WTC11 (cell line): ENCODE measurements at regions not wholly inside any gene's neighbourhood (a gene's known extent, or its start where the extent isn't known, plus 50 kb on each side); places are given as distances from the start of the nearest gene placed in this dataset.

Experiments
- ATAC-seq: fragments of 200-7000 bp; cut with Tn5 transposase; 2 replicates; pipeline ENCODE4 v1.10.0; 2021; ENCODE audit warnings: mild to moderate bottlenecking, moderate library complexity
- CTCF ChIA-PET: fragments of 300-600 bp; sonication (Branson Sonifier 250); formaldehyde crosslinking; loops from one replicate; lab custom pipeline; 2021; ENCODE audit warnings: antibody characterized with exemption; lab: Charles Lee
- POLR2A ChIA-PET: fragments of 350-600 bp; sonication (Branson Sonifier 250); formaldehyde crosslinking; loops from one replicate; lab custom pipeline; 2021; ENCODE audit warnings: antibody characterized with exemption; lab: Charles Lee
- DNase-seq: peaks from one replicate; pipeline ENCODE4 v3.0.0; 2021; ENCODE audit warnings: low spot score
- H3K27ac Mint-ChIP-seq: 2 replicates; pipeline ENCODE4 v1.8.0; 2021; ENCODE audit warnings: mixed read lengths
- H3K27me3 Mint-ChIP-seq: 2 replicates; pipeline ENCODE4 v1.8.0; 2021; ENCODE audit warnings: low read depth, mild to moderate bottlenecking, moderate library complexity, mixed read lengths
- H3K36me3 Mint-ChIP-seq: 2 replicates; pipeline ENCODE4 v1.8.0; 2021; ENCODE audit warnings: mixed read lengths
- H3K4me1 Mint-ChIP-seq: 2 replicates; pipeline ENCODE4 v1.8.0; 2022; ENCODE audit warnings: mixed read lengths
- H3K4me3 Mint-ChIP-seq: 2 replicates; pipeline ENCODE4 v1.8.0; 2021; ENCODE audit warnings: mild to moderate bottlenecking, moderate library complexity, mixed read lengths
- H3K9me3 Mint-ChIP-seq: 2 replicates; pipeline ENCODE4 v1.8.0; 2021; ENCODE audit warnings: mixed read lengths
- ATF1 ChIP-seq: sonication (generic); formaldehyde crosslinking; IDR thresholded peaks from 2 replicates; pipeline ENCODE4 v1.8.1; 2023; ENCODE audit warnings: mild to moderate bottlenecking, moderate library complexity, missing genetic modification reagents
- CREM ChIP-seq: sonication (generic); formaldehyde crosslinking; IDR thresholded peaks from 2 replicates; pipeline ENCODE4 v1.8.1; 2022; ENCODE audit warnings: mild to moderate bottlenecking, missing genetic modification reagents, moderate library complexity
- ELF4 ChIP-seq: sonication (generic); formaldehyde crosslinking; IDR thresholded peaks from 2 replicates; pipeline ENCODE4 v1.8.1; 2022; ENCODE audit warnings: low read depth, mild to moderate bottlenecking, moderate library complexity, missing genetic modification reagents
- ETV6 ChIP-seq: sonication (generic); formaldehyde crosslinking; IDR thresholded peaks from 2 replicates; pipeline ENCODE4 v1.8.1; 2022; ENCODE audit warnings: mild to moderate bottlenecking, missing genetic modification reagents
- FOXJ3 ChIP-seq: sonication (generic); formaldehyde crosslinking; IDR thresholded peaks from 2 replicates; pipeline ENCODE4 v1.9.0; 2021; ENCODE audit warnings: missing genetic modification reagents, mild to moderate bottlenecking, borderline replicate concordance
- FOXP1 ChIP-seq: sonication (generic); formaldehyde crosslinking; IDR thresholded peaks from 2 replicates; pipeline ENCODE4 v1.8.0; 2022; ENCODE audit warnings: missing genetic modification reagents, mild to moderate bottlenecking, moderate library complexity, borderline replicate concordance
- HMGA2 ChIP-seq: fragments of 250-450 bp; sonication (Bioruptor Pico); IDR thresholded peaks from 2 replicates; pipeline ENCODE4 v1.4.0; 2021; ENCODE audit warnings: mild to moderate bottlenecking, moderate library complexity
- MYBL2 ChIP-seq: sonication (generic); formaldehyde crosslinking; IDR thresholded peaks from 2 replicates; pipeline ENCODE4 v1.8.1; 2023; ENCODE audit warnings: mild to moderate bottlenecking, moderate library complexity, missing genetic modification reagents
- NFE2L1 ChIP-seq: sonication (generic); formaldehyde crosslinking; IDR thresholded peaks from 2 replicates; pipeline ENCODE4 v1.8.1; 2023; ENCODE audit warnings: missing genetic modification reagents
- NFYB ChIP-seq: sonication (generic); formaldehyde crosslinking; conservative IDR thresholded peaks from 2 replicates; pipeline ENCODE4 v1.8.0; 2022; ENCODE audit warnings: low read depth, missing genetic modification reagents
- NR1H2 ChIP-seq: sonication (generic); formaldehyde crosslinking; IDR thresholded peaks from 2 replicates; pipeline ENCODE4 v1.9.0; 2021; ENCODE audit warnings: mild to moderate bottlenecking, moderate library complexity, missing genetic modification reagents
- PREB ChIP-seq: sonication (generic); formaldehyde crosslinking; IDR thresholded peaks from 2 replicates; pipeline ENCODE4 v1.8.1; 2022; ENCODE audit warnings: mild to moderate bottlenecking, missing genetic modification reagents, moderate library complexity, borderline replicate concordance
- RELA ChIP-seq: sonication (generic); formaldehyde crosslinking; IDR thresholded peaks from 2 replicates; pipeline ENCODE4 v1.8.1; 2022; ENCODE audit warnings: missing genetic modification reagents, mild to moderate bottlenecking, borderline replicate concordance
- TEAD4 ChIP-seq: sonication (generic); formaldehyde crosslinking; IDR thresholded peaks from 2 replicates; pipeline ENCODE4 v1.8.0; 2022; ENCODE audit warnings: mild to moderate bottlenecking, missing genetic modification reagents
- ZBTB21 ChIP-seq: sonication (generic); formaldehyde crosslinking; IDR thresholded peaks from 2 replicates; pipeline ENCODE4 v1.8.1; 2023; ENCODE audit warnings: mild to moderate bottlenecking, missing genetic modification reagents, borderline replicate concordance
- ZNF121 ChIP-seq: sonication (generic); formaldehyde crosslinking; IDR thresholded peaks from 2 replicates; pipeline ENCODE4 v1.8.0; 2023; ENCODE audit warnings: missing genetic modification reagents
- ZNF219 ChIP-seq: sonication (generic); formaldehyde crosslinking; IDR thresholded peaks from 2 replicates; pipeline ENCODE4 v1.8.0; 2023; ENCODE audit warnings: missing genetic modification reagents, mild to moderate bottlenecking, borderline replicate concordance
- ZNF281 ChIP-seq: sonication (generic); formaldehyde crosslinking; IDR thresholded peaks from 2 replicates; pipeline ENCODE4 v1.8.0; 2023; ENCODE audit warnings: mild to moderate bottlenecking, missing genetic modification reagents
- ZNF416 ChIP-seq: fragments of 250-450 bp; sonication (Bioruptor Pico); IDR thresholded peaks from 2 replicates; pipeline ENCODE4 v1.9.0; 2021; ENCODE audit warnings: mild to moderate bottlenecking, inconsistent platforms
- ZNF671 ChIP-seq: fragments of 250-450 bp; sonication (Bioruptor Pico); IDR thresholded peaks from 2 replicates; pipeline ENCODE4 v1.8.0; 2021; ENCODE audit warnings: mild to moderate bottlenecking
- TF ChIP-seq, protein P1 (sequence below): sonication (generic); formaldehyde crosslinking; IDR thresholded peaks from 2 replicates; pipeline ENCODE4 v1.8.0; 2023; ENCODE audit warnings: missing genetic modification reagents

- CTCF ChIA-PET = no interaction called here
- no peaks in the 10 kb centered on the region for H3K27me3 Mint-ChIP-seq
These were observed 326.0 kb upstream of the SPRY2 start for GRCh38 chr13:80666782-80667552.

GRCh38 chr13:80665792-80666333 is 324.9 kb upstream of the SPRY2 start:
- Mint-ChIP-seq H3K27me3 (no peaks in the 10 kb centered on the region), H3K9me3 (peaks cover under 1% of the 10 kb centered on the region; the same call in 1 of the 2 replicates), H3K27ac (no peak overlapping the region), H3K4me1 (peaks cover 15% of the 10 kb centered on the region), H3K36me3 (no peaks in the 10 kb centered on the region), H3K4me3 (no peak overlapping the region)
- TF ChIP-seq, protein P1, sequence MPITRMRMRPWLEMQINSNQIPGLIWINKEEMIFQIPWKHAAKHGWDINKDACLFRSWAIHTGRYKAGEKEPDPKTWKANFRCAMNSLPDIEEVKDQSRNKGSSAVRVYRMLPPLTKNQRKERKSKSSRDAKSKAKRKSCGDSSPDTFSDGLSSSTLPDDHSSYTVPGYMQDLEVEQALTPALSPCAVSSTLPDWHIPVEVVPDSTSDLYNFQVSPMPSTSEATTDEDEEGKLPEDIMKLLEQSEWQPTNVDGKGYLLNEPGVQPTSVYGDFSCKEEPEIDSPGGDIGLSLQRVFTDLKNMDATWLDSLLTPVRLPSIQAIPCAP (CRISPR knock-in tag) = no peak
- TF ChIP-seq ZNF121 = no peak
- TF ChIP-seq CREM = no peak
- TF ChIP-seq NFE2L1 = no peak
- no peak for TF ChIP-seq RELA (CRISPR knock-in tag)
- no peak for TF ChIP-seq ZNF416 (CRISPR knock-in tag)
- TF ChIP-seq ATF1 (CRISPR knock-in tag) = no peak
- no peak for TF ChIP-seq ZNF671 (CRISPR knock-in tag)
- TF ChIP-seq FOXJ3 (CRISPR knock-in tag) = no peak
- no peak for TF ChIP-seq ZNF219 (CRISPR knock-in tag)
- TF ChIP-seq ZNF281 (CRISPR knock-in tag) = no peak
- no peak for TF ChIP-seq FOXP1
- no peak for TF ChIP-seq ZBTB21 (CRISPR knock-in tag)
- no peak for TF ChIP-seq TEAD4 (CRISPR knock-in tag)
- no peak for TF ChIP-seq MYBL2
- no peak for TF ChIP-seq PREB (CRISPR knock-in tag)
- TF ChIP-seq ELF4 = no peak
- TF ChIP-seq HMGA2 = no peak
- TF ChIP-seq NR1H2 = no peak
- TF ChIP-seq ETV6 (CRISPR knock-in tag) = no peak
- POLR2A ChIA-PET = no interaction called here
- DNase-seq = no peak
- peak; percentile 70 for ATAC-seq
- CTCF ChIA-PET = no interaction called here

More at GRCh38 chr13:80666782-80667552, 326.0 kb upstream of the SPRY2 start:
- H3K36me3 Mint-ChIP-seq = no peaks in the 10 kb centered on the region; the same call in 1 of the 2 replicates
- H3K27ac Mint-ChIP-seq = no peak overlapping the region
- DNase-seq = no peak
- TF ChIP-seq MYBL2 = no peak
- TF ChIP-seq NFYB = no peak
- TF ChIP-seq, all 79 proteins: peak for 0
- POLR2A ChIA-PET = no interaction called here
- no peak for ATAC-seq
- Mint-ChIP-seq H3K4me1 (peaks cover 15% of the 10 kb centered on the region), H3K9me3 (peaks cover 11% of the 10 kb centered on the region), H3K4me3 (no peak overlapping the region)
